ENCODE measurements at regions not wholly inside any gene's neighbourhood (a gene's known extent, or its start where the extent isn't known, plus 50 kb on each side); places are given as distances from the start of the nearest gene placed in this dataset.

DNA sequence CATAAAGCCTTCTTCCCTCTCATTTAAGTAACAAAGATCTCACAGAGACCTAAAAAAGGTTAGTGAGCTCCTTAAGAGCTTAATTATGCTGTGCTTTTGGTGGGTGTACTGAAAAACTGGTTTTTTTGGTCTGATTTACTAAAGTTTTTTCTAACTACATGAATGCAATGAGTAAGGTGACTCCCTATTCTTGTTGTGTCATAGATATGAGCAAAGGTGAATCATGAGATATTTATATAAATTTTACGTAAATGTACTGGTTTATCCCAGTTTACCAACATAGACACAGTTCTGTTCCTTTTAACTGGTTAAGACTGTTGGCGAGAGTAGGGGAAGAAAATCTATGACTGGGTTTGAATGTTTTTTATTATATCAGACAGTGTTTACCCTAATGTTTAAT, 250.5 kb downstream of the NR2F1-AS1 start:
- Histone ChIP-seq H3K27me3 (ENCODE audit: insufficient read depth, low read depth, low read length) (no peaks in the 10 kb centered on the region), H3K79me2 (replicated peaks; ENCODE audit: insufficient read depth, low read length) (no peaks in the 10 kb centered on the region), H3K9ac (ENCODE audit: low read length) (no peak overlapping the region), H3K9me2 (ENCODE audit: insufficient read depth, low read length) (no peaks in the 10 kb centered on the region), H3K9me3 (ENCODE audit: low read length) (no peaks in the 10 kb centered on the region), H3K4me3 (ENCODE audit: low read length) (no peak overlapping the region), H2AFZ (ENCODE audit: low read depth, low read length) (no peak overlapping the region), H4K20me1 (ENCODE audit: insufficient read depth) (no peaks in the 10 kb centered on the region), H3K4me2 (ENCODE audit: low read length) (no peak overlapping the region), H3K36me3 (ENCODE audit: insufficient read depth, low read length) (no peaks in the 10 kb centered on the region), H3K27ac (ENCODE audit: low read length) (no peak overlapping the region), H3F3A (ENCODE audit: insufficient read depth, low read length, poor library complexity, severe bottlenecking) (no peaks in the 10 kb centered on the region)
- TF ChIP-seq EZH2 (IDR thresholded peaks at IDR 0.05; ENCODE audit: borderline replicate concordance, insufficient read depth, low read length, poor library complexity, severe bottlenecking) (no peak), POLR2AphosphoS5 (IDR thresholded peaks at IDR 0.05) (no peak), SMC3 (conservative IDR thresholded peaks at IDR 0.05; ENCODE audit: poor library complexity) (no peak), MXI1 (conservative IDR thresholded peaks at IDR 0.05; ENCODE audit: poor library complexity, severe bottlenecking) (no peak), RAD21 (conservative IDR thresholded peaks at IDR 0.05) (no peak), TAF1 (IDR thresholded peaks at IDR 0.05; ENCODE audit: low read depth) (no peak), EP300 (conservative IDR thresholded peaks at IDR 0.05; ENCODE audit: poor library complexity, severe bottlenecking) (no peak)
- TF ChIP-seq, protein P1, sequence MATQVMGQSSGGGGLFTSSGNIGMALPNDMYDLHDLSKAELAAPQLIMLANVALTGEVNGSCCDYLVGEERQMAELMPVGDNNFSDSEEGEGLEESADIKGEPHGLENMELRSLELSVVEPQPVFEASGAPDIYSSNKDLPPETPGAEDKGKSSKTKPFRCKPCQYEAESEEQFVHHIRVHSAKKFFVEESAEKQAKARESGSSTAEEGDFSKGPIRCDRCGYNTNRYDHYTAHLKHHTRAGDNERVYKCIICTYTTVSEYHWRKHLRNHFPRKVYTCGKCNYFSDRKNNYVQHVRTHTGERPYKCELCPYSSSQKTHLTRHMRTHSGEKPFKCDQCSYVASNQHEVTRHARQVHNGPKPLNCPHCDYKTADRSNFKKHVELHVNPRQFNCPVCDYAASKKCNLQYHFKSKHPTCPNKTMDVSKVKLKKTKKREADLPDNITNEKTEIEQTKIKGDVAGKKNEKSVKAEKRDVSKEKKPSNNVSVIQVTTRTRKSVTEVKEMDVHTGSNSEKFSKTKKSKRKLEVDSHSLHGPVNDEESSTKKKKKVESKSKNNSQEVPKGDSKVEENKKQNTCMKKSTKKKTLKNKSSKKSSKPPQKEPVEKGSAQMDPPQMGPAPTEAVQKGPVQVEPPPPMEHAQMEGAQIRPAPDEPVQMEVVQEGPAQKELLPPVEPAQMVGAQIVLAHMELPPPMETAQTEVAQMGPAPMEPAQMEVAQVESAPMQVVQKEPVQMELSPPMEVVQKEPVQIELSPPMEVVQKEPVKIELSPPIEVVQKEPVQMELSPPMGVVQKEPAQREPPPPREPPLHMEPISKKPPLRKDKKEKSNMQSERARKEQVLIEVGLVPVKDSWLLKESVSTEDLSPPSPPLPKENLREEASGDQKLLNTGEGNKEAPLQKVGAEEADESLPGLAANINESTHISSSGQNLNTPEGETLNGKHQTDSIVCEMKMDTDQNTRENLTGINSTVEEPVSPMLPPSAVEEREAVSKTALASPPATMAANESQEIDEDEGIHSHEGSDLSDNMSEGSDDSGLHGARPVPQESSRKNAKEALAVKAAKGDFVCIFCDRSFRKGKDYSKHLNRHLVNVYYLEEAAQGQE (IDR thresholded peaks at IDR 0.05; ENCODE audit: borderline replicate concordance) = no peak
- TF ChIP-seq, protein P2, sequence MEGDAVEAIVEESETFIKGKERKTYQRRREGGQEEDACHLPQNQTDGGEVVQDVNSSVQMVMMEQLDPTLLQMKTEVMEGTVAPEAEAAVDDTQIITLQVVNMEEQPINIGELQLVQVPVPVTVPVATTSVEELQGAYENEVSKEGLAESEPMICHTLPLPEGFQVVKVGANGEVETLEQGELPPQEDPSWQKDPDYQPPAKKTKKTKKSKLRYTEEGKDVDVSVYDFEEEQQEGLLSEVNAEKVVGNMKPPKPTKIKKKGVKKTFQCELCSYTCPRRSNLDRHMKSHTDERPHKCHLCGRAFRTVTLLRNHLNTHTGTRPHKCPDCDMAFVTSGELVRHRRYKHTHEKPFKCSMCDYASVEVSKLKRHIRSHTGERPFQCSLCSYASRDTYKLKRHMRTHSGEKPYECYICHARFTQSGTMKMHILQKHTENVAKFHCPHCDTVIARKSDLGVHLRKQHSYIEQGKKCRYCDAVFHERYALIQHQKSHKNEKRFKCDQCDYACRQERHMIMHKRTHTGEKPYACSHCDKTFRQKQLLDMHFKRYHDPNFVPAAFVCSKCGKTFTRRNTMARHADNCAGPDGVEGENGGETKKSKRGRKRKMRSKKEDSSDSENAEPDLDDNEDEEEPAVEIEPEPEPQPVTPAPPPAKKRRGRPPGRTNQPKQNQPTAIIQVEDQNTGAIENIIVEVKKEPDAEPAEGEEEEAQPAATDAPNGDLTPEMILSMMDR (IDR thresholded peaks at IDR 0.05; ENCODE audit: poor library complexity, severe bottlenecking) = no peak

DNA sequence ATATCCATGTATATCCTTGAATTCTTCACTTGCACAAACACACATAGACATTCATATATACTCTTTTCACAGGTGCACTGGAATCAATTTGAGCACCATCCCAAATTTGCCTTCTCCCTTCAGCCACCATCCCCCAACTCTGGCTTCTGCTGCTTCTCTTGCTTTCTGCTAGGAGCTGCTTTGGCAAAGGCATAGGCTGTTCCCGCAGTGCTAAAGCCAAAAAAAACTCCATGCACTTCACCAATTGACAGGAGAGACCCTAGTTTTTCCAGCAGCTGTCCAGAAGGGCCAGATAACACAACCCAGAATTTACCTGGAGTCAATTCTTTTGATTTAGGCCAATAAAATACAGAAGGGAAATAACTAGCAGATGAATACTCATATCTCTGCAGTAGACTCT, 251.3 kb downstream of the NR2F1-AS1 start:
- Histone ChIP-seq H3F3A (ENCODE audit: insufficient read depth, low read length, poor library complexity, severe bottlenecking) (no peaks in the 10 kb centered on the region), H3K36me3 (ENCODE audit: insufficient read depth, low read length) (no peaks in the 10 kb centered on the region), H3K27me3 (ENCODE audit: insufficient read depth, low read depth, low read length) (no peaks in the 10 kb centered on the region), H3K9me2 (ENCODE audit: insufficient read depth, low read length) (no peaks in the 10 kb centered on the region), H4K20me1 (ENCODE audit: insufficient read depth) (no peaks in the 10 kb centered on the region), H2AFZ (ENCODE audit: low read depth, low read length) (no peak overlapping the region), H3K27ac (ENCODE audit: low read length) (no peak overlapping the region), H3K4me2 (ENCODE audit: low read length) (no peak overlapping the region), H3K4me3 (ENCODE audit: low read length) (no peak overlapping the region), H3K79me2 (replicated peaks; ENCODE audit: insufficient read depth, low read length) (no peaks in the 10 kb centered on the region), H3K9me3 (ENCODE audit: low read length) (no peaks in the 10 kb centered on the region), H3K9ac (ENCODE audit: low read length) (no peak overlapping the region)
- TF ChIP-seq TAF1 (IDR thresholded peaks at IDR 0.05; ENCODE audit: low read depth) (no peak), SMC3 (conservative IDR thresholded peaks at IDR 0.05; ENCODE audit: poor library complexity) (no peak), EZH2 (IDR thresholded peaks at IDR 0.05; ENCODE audit: borderline replicate concordance, insufficient read depth, low read length, poor library complexity, severe bottlenecking) (no peak), POLR2AphosphoS5 (IDR thresholded peaks at IDR 0.05) (no peak), MXI1 (conservative IDR thresholded peaks at IDR 0.05; ENCODE audit: poor library complexity, severe bottlenecking) (no peak), EP300 (conservative IDR thresholded peaks at IDR 0.05; ENCODE audit: poor library complexity, severe bottlenecking) (no peak), RAD21 (conservative IDR thresholded peaks at IDR 0.05) (no peak)
- TF ChIP-seq, protein P1 (IDR thresholded peaks at IDR 0.05; ENCODE audit: borderline replicate concordance) = no peak
- TF ChIP-seq, protein P2 (IDR thresholded peaks at IDR 0.05; ENCODE audit: poor library complexity, severe bottlenecking) = no peak
